NT2/D1 (cell line): ENCODE measurements at regions not wholly inside any gene's neighbourhood (a gene's known extent, or its start where the extent isn't known, plus 50 kb on each side); places are given as distances from the start of the nearest gene placed in this dataset.

Experiments
- YY1 ChIP-seq: IDR thresholded peaks from 2 replicates; pipeline ENCODE4 v1.6.1; 2011; ENCODE audit not compliant: insufficient read length, insufficient read depth
- ZNF274 ChIP-seq: IDR thresholded peaks from 2 replicates; pipeline ENCODE4 v1.6.1; 2011; ENCODE audit warnings: mild to moderate bottlenecking, low read depth, low read length

- no peak for TF ChIP-seq ZNF274
- TF ChIP-seq YY1: no peak
Measured at GRCh38 chr15:94064676-94065313, 166.6 kb upstream of the MCTP2 start.
